Uterus (tissue), 3 donors: ENCODE measurements at regions not wholly inside any gene's neighbourhood (a gene's known extent, or its start where the extent isn't known, plus 50 kb on each side); places are given as distances from the start of the nearest gene placed in this dataset.

Experiments used
- DNase-seq, 2 donors: peaks; one replicate each; pipeline ENCODE4 v3.0.0-alpha.2; 2019 to 2020
- H3K27ac ChIP-seq, 2 donors: fragments of 200-600 bp; sonication (generic); 1 replicate in 1 of 2; 2 replicates in 1 of 2; pipeline ENCODE4 v1.5.1; 2016 to 2018
- H3K27me3 ChIP-seq, 2 donors: fragments of 200-600 bp; sonication (generic); one replicate each; pipeline ENCODE4 v1.5.1; 2018 to 2019; ENCODE audit warnings: control low read depth in 1 of 2
- H3K36me3 ChIP-seq, 2 donors: fragments of 200-600 bp; sonication (generic); one replicate each; pipeline ENCODE4 v1.5.1; 2019; ENCODE audit warnings: control low read depth in 1 of 2
- H3K4me1 ChIP-seq, 2 donors: fragments of 200-600 bp; sonication (generic); one replicate each; pipeline ENCODE4 v1.5.1; 2018 to 2019; ENCODE audit warnings: control low read depth in 1 of 2
- H3K4me3 ChIP-seq, 2 donors: fragments of 200-600 bp; sonication (generic); 1 replicate in 1 of 2; 2 replicates in 1 of 2; pipeline ENCODE4 v1.5.1; 2018 to 2019; ENCODE audit warnings: mild to moderate bottlenecking in 1 of 2
- H3K9me3 ChIP-seq, 2 donors: fragments of 200-600 bp; sonication (generic); one replicate each; pipeline ENCODE4 v1.5.1; 2019; ENCODE audit warnings: control low read depth in 1 of 2
- POLR2A ChIP-seq, 2 donors: fragments of 450-650 bp; IDR thresholded peaks; one replicate each; pipeline ENCODE4 v1.6.1; 2016; ENCODE audit warnings: antibody characterized with exemption in 2 of 2, mild to moderate bottlenecking in 1 of 2, moderate library complexity in 1 of 2
- intact Hi-C: fragments of 100-400 bp; cut with DNase I; formaldehyde crosslinking; loops from one replicate; pipeline ENCODE4 v1.15.1; 2023; ENCODE audit warnings: low total_unique reads
- TF ChIP-seq, protein P1 (sequence below), 4 experiments: fragments of 200-600 bp in 2 of 4; fragments of 450-650 bp in 2 of 4; sonication (generic) in 2 of 4; IDR thresholded peaks; one replicate each; pipeline ENCODE4 v1.5.1; 2016 to 2019; ENCODE audit warnings: antibody characterized with exemption in 4 of 4, mild to moderate bottlenecking in 2 of 4, moderate library complexity in 1 of 4
- donor health status: DM: yes; HTN: yes; CAD: no.

DNA sequence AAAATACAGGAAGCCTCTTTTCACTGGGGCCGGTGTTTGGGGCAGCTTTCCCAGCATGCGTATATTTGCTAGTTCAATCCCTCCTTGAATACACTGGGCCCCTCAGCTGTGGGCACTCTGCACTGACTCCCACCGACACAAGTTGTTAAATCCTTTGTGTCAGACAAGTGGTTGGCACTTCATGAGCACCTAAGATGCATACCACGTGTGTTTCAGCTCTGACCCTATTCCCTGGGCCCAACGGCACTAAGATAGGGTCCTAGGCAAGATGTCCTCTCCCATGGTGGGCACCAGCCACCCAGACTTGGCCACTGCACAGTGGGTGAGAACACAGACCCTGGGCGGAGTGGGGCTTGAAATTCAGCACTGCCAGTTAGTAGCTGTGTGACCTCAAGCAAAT, 173.8 kb downstream of the BCL11B start:
- no peak for DNase-seq
- intact Hi-C loops = no loop called here
- Histone ChIP-seq H3K27ac (no peak overlapping the region), H3K36me3 (no peaks in the 10 kb centered on the region), H3K4me3 (no peak overlapping the region), H3K4me1 (no peaks in the 10 kb centered on the region), H3K27me3 (no peaks in the 10 kb centered on the region), H3K9me3 (no peaks in the 10 kb centered on the region)
- TF ChIP-seq POLR2A (IDR thresholded peaks at IDR 0.05) = no peak
- TF ChIP-seq, protein P1, sequence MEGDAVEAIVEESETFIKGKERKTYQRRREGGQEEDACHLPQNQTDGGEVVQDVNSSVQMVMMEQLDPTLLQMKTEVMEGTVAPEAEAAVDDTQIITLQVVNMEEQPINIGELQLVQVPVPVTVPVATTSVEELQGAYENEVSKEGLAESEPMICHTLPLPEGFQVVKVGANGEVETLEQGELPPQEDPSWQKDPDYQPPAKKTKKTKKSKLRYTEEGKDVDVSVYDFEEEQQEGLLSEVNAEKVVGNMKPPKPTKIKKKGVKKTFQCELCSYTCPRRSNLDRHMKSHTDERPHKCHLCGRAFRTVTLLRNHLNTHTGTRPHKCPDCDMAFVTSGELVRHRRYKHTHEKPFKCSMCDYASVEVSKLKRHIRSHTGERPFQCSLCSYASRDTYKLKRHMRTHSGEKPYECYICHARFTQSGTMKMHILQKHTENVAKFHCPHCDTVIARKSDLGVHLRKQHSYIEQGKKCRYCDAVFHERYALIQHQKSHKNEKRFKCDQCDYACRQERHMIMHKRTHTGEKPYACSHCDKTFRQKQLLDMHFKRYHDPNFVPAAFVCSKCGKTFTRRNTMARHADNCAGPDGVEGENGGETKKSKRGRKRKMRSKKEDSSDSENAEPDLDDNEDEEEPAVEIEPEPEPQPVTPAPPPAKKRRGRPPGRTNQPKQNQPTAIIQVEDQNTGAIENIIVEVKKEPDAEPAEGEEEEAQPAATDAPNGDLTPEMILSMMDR (IDR thresholded peaks at IDR 0.05) = no peak

DNA sequence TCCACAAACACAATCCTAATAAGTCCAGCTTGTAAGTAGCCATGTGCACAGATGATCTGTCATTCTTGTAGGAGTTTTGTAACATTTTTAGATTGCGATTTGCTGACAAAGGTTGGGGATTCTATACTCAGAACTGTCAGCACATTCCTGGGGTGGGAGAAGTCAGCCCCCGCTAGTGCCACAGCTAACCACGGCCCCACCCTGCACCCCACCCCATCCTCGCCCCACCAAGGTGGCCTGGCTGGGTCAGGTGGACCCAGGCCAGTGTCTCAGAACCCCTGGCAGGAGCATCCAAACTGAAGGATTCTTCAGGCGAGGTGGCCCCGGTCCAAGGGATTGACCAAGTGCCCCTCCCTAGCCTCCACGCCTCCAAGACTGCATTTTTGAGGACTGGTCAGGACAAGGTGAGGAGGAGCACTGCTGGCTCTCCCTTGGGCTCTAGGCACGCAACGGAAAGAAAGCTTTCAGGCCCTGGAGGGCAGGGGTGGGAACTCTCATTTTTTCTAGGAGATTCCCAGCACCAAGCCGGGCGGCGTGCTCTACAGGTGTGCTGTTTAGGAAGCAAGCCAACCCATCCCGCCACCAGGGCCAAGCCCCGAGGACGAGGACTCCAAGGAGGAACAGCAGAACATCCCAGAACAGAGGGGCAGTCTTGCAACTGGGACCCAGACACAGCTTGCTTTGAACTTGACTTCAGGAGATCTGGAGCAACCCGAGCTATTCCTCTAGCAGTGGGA, 172.8 kb downstream of the BCL11B start:
- no peaks in the 10 kb centered on the region for H3K4me1 ChIP-seq
- DNase-seq = no peak
- intact Hi-C loops = no loop called here

DNA sequence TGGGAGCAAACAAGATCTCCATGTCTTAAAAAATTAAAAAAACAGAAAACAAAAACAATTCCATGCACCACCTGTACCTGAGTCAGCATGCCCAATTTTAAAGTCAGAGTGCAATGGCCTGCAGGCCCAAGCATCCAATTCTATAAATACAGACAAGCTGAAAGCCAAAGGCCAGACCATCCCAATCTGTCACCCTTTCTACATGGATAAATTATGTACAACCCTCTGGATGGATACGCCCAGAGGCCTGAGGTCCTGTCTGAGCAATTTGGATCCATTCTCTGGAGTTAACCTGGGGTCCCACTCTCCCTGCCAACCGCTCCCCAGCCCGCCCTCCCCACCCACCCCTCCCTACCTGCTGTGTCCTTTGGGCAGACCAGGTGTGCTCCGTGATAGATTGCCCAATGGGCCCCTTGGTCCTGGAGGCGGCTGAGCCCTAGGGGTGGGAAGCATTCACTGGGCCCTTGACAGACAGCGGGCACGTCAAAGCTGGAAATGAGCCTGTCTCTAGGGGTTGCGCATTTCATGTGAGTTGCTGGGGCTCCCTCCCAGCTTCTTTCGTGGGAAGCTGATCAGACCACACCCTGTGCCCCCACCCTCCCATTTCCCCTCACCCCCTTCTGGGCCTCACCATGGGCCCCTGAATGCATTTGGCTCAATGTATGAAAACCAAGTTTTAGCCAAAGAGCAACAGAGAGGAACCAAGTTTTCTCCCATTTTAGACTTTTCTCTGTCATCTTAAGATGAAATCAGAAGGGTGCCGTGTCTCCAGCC, 171.3 kb downstream of the BCL11B start:
- Histone ChIP-seq H3K27ac (no peak overlapping the region), H3K27me3 (no peaks in the 10 kb centered on the region), H3K36me3 (no peaks in the 10 kb centered on the region), H3K4me3 (no peak overlapping the region), H3K9me3 (no peaks in the 10 kb centered on the region), H3K4me1 (no peaks in the 10 kb centered on the region)
- intact Hi-C loops = no loop called here
- no peak for TF ChIP-seq POLR2A (IDR thresholded peaks at IDR 0.05)
- TF ChIP-seq, protein P1 (IDR thresholded peaks at IDR 0.05) = no peak
- no peak for DNase-seq

More for the DNA sequence above, 172.8 kb downstream of the BCL11B start:
- TF ChIP-seq POLR2A (IDR thresholded peaks at IDR 0.05) = no peak
- TF ChIP-seq, protein P1 (IDR thresholded peaks at IDR 0.05) = no peak
- Histone ChIP-seq H3K36me3 (no peaks in the 10 kb centered on the region), H3K27me3 (no peaks in the 10 kb centered on the region), H3K4me3 (no peak overlapping the region), H3K9me3 (no peaks in the 10 kb centered on the region), H3K27ac (no peak overlapping the region)

DNA sequence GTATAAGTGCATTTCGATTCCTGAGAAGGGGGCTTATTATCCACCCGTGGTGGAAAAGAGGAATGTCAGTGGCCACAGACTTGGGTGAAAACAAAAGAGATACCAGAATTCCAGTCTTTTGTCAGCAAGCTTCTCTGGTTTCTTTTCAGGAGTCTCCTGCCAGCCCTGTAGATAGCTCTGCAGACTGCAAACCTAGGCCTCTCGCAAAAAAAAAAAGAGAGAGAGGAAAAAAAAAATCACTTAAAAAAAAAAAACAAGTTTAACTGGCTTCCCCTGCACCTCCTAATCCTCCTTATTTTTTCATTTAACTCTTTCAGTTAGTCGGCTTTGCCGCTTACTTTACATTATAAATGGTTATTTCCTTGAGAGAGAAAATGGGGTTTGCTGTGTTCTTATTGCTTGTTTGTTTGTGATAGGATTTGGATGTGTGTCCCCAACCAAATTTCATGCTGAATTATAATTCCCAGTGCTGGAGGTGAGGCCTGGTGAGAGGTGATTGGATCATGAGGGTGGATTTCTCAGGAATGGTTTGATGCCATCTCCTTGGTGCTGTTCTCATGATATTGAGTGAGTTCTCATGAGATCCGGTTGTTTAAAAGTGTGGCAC, 170.0 kb downstream of the BCL11B start:
- Histone ChIP-seq H3K4me1 (no peaks in the 10 kb centered on the region), H3K36me3 (no peaks in the 10 kb centered on the region), H3K27ac (no peak overlapping the region), H3K4me3 (no peak overlapping the region), H3K9me3 (no peaks in the 10 kb centered on the region), H3K27me3 (no peaks in the 10 kb centered on the region)
- no peak for TF ChIP-seq POLR2A (IDR thresholded peaks at IDR 0.05)
- TF ChIP-seq, protein P1 (IDR thresholded peaks at IDR 0.05) = no peak
- no peak for DNase-seq
- intact Hi-C loops = no loop called here
